ENCODE measurements at regions not wholly inside any gene's neighbourhood (a gene's known extent, or its start where the extent isn't known, plus 50 kb on each side); places are given as distances from the start of the nearest gene placed in this dataset.

DNA sequence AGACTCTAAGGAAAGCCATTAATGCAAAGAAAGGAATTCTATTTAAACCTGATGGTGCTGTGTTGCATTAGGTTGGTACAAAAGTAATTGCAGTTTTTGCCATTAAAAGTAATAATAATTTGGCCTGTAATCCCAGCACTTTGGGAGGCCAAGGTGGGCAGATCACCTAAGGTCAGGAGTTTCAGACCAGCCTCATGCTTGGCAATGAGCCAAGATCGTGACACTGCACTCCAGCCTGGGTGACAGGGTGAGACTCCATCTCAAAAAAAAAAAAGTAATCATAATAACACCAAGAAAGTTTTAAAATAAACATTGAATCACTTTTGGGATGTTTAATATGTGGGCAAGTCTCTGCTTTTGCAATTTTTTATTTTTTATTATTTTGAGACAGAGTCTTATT lies 107.3 kb upstream of the FRMD4A start:
- Mint-ChIP-seq H3K27me3 (ENCODE audit: low read depth, poor library complexity) (peaks cover 3% of the 10 kb centered on the region), H3K27ac (no peak overlapping the region), H3K4me3 (no peak overlapping the region), H3K36me3 (ENCODE audit: low read depth) (no peaks in the 10 kb centered on the region), H3K4me1 (no peaks in the 10 kb centered on the region), H3K9me3 (no peaks in the 10 kb centered on the region)
- DNase-seq, result no peak
- TF ChIP-seq, protein P1, sequence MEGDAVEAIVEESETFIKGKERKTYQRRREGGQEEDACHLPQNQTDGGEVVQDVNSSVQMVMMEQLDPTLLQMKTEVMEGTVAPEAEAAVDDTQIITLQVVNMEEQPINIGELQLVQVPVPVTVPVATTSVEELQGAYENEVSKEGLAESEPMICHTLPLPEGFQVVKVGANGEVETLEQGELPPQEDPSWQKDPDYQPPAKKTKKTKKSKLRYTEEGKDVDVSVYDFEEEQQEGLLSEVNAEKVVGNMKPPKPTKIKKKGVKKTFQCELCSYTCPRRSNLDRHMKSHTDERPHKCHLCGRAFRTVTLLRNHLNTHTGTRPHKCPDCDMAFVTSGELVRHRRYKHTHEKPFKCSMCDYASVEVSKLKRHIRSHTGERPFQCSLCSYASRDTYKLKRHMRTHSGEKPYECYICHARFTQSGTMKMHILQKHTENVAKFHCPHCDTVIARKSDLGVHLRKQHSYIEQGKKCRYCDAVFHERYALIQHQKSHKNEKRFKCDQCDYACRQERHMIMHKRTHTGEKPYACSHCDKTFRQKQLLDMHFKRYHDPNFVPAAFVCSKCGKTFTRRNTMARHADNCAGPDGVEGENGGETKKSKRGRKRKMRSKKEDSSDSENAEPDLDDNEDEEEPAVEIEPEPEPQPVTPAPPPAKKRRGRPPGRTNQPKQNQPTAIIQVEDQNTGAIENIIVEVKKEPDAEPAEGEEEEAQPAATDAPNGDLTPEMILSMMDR (IDR thresholded peaks at IDR 0.05), result no peak

DNA sequence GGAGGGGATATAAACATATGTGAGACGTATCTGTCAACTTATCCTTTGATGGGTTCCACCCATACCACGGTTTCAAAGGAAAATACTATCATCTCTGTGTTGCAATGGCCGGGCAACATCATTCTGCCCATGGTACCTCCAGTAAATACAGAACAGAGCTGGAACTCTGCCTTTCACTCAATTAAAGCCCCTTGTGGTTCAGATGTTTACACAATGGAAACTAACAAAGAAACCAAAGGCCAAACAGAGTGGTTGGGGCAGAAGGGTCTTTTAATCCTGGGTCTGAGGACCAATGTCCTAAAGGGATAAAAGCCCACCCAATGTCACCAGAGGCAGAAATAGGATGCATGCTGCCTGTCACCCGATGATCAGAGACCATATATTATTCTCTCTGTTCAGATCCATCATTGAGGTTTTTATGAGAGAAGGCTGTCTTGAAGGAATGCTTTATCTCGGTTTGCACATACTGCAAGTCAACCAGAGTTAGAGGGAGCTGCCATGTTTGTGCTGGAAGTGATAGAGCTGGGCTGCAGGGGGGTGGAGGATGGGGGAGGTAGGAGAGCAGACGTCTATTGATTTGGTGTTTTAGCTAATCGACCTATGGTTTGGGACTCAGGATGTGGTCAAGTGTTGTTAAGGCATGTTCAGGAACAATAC lies 105.4 kb upstream of the FRMD4A start:
- Mint-ChIP-seq H3K9me3 (no peaks in the 10 kb centered on the region), H3K27ac (no peak overlapping the region), H3K27me3 (ENCODE audit: low read depth, poor library complexity) (peaks cover 3% of the 10 kb centered on the region), H3K36me3 (ENCODE audit: low read depth) (no peaks in the 10 kb centered on the region), H3K4me1 (no peaks in the 10 kb centered on the region), H3K4me3 (no peak overlapping the region)
- TF ChIP-seq, protein P1 (IDR thresholded peaks at IDR 0.05), result no peak
- no peak for DNase-seq

DNA sequence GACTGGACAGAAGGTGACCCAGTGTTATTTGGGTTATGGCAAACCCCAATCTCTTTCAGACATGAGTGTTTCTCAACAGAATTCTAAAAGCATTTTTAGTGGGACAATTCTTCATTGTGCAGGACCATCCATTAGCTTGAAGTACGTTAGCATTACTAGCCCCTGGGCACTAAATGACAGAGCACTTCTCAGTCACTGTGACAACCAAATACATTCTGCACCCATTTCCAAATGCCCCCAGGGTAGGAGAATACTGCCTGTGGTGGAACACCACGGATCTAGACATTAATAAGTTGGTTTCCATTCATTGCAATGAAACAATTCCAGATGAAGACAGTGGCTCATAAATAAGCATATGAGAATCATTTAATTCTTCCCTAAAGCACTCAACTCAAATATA lies 102.4 kb upstream of the FRMD4A start:
- H3K27me3 Mint-ChIP-seq (ENCODE audit: low read depth, poor library complexity), result no peaks in the 10 kb centered on the region
- no peaks in the 10 kb centered on the region for H3K36me3 Mint-ChIP-seq (ENCODE audit: low read depth)
- no peak for DNase-seq
- TF ChIP-seq, protein P1 (IDR thresholded peaks at IDR 0.05), result no peak
- H3K4me1 Mint-ChIP-seq, result peaks cover 8% of the 10 kb centered on the region
- H3K27ac Mint-ChIP-seq, result no peak overlapping the region
- no peak overlapping the region for H3K4me3 Mint-ChIP-seq
- H3K9me3 Mint-ChIP-seq, result no peaks in the 10 kb centered on the region

DNA sequence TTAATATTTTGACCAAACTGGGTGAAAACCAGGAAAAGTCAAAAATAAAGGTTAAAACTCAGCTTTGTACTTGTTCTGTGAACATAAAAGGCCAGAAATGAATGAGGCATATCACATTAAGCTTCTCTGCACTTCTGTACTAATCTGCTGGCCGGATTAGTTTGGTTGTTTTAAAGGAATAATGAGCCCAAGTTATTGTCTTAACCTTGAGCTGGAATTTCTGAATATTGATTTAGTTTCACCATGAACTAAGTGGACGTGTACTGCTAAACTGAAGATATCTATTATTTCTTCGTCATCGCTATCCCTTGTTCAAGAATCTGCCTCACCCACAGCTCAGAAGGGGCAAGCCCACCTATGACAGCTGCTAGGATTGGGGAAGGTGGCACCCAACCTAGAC lies 101.1 kb upstream of the FRMD4A start:
- no peak overlapping the region for H3K27ac Mint-ChIP-seq
- H3K4me3 Mint-ChIP-seq, result no peak overlapping the region
- H3K4me1 Mint-ChIP-seq, result peaks cover 8% of the 10 kb centered on the region
- H3K27me3 Mint-ChIP-seq (ENCODE audit: low read depth, poor library complexity), result no peaks in the 10 kb centered on the region
- peaks cover 5% of the 10 kb centered on the region for H3K9me3 Mint-ChIP-seq
- TF ChIP-seq, protein P1 (IDR thresholded peaks at IDR 0.05), result no peak
- no peak for DNase-seq
- H3K36me3 Mint-ChIP-seq (ENCODE audit: low read depth), result peaks cover 1% of the 10 kb centered on the region

DNA sequence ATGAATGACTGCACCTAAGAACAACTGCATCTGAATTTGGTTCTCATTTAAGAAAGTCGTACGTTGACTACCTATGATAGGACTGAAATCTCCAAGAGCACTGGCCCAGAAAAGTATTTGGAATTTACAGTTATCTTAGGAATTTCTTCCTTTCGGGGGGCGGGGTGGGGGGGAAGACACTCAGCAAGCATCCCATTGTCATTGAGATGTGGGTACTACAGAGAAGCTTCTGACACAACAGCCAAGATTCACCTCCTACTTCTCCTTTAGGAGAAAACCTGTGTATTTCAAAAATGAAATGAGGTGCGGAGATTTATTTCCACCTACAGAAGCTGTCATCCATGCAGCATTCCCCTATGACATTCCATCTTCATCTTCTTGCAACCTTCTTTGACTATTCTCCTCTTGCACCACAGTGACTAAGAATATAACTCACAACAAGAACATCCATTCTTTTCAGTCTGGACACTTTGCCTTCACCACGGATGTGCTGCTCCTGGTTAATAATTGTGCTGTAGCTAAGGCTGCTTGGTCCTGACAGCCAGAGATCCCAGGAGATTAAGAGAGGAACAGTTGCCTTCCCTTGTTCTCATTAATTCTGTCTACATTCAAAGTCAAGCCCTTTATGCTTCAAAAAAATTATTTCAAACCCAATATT lies 98.4 kb upstream of the FRMD4A start:
- DNase-seq, result no peak
- H3K4me3 Mint-ChIP-seq, result no peak overlapping the region
- H3K27me3 Mint-ChIP-seq (ENCODE audit: low read depth, poor library complexity), result peaks cover 3% of the 10 kb centered on the region
- TF ChIP-seq, protein P1 (IDR thresholded peaks at IDR 0.05), result no peak
- H3K4me1 Mint-ChIP-seq, result peaks cover 15% of the 10 kb centered on the region
- H3K27ac Mint-ChIP-seq, result no peak overlapping the region
- peaks cover 22% of the 10 kb centered on the region for H3K9me3 Mint-ChIP-seq
- peaks cover 4% of the 10 kb centered on the region for H3K36me3 Mint-ChIP-seq (ENCODE audit: low read depth)

DNA sequence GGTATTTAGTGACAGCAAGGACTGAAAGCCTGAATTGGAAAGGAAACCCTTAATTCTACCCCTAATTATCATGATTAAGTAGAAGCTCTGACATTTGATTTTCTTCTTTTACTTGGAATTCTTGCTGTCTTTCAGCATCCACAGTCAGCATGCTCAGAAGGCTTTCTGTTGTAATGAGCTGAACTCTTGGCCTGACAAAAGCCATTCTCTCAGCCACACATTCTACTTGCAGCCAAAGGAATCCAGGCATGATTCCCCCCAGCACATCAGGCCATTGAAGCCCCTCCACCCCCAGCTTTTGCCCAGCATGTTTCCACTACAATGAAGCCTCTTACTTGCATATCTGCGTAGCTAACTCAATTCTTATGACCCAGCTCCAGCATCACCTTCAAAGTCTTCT lies 94.3 kb upstream of the FRMD4A start:
- H3K27me3 Mint-ChIP-seq (ENCODE audit: low read depth, poor library complexity), result peaks cover 3% of the 10 kb centered on the region
- peaks cover 22% of the 10 kb centered on the region for H3K9me3 Mint-ChIP-seq
- H3K4me3 Mint-ChIP-seq, result no peak overlapping the region
- no peak for DNase-seq
- H3K4me1 Mint-ChIP-seq, result peaks cover 15% of the 10 kb centered on the region
- peaks cover 4% of the 10 kb centered on the region for H3K36me3 Mint-ChIP-seq (ENCODE audit: low read depth)
- no peak overlapping the region for H3K27ac Mint-ChIP-seq
- TF ChIP-seq, protein P1 (IDR thresholded peaks at IDR 0.05), result no peak

All from nephron progenitor cell (in vitro differentiated cells).